Aorta (tissue), 5 donors: ENCODE measurements at regions not wholly inside any gene's neighbourhood (a gene's known extent, or its start where the extent isn't known, plus 50 kb on each side); places are given as distances from the start of the nearest gene placed in this dataset.
A peak's percentile ranks its signal among the peaks of the same experiment; 100 is the strongest.

Source experiments
- ATAC-seq: fragments of 200-7000 bp; cut with Tn5 transposase; one replicate; pipeline ENCODE4 v1.9.1; 2022; ENCODE audit warnings: moderate library complexity; ENCODE audit not compliant: low FRiP score
- DNase-seq, 2 donors: peaks; one replicate each; pipeline ENCODE4 v3.0.0-alpha.2; 2020
- H3K27ac ChIP-seq, 2 donors: one replicate each; pipeline ENCODE4 v1.5.1; 2013; ENCODE audit warnings: low read length in 2 of 2, mild to moderate bottlenecking in 2 of 2, moderate library complexity in 2 of 2, control low read depth in 1 of 2, inconsistent platforms in 1 of 2, low read depth in 1 of 2
- H3K27me3 ChIP-seq, 2 donors: one replicate each; pipeline ENCODE4 v1.6.1; 2013; ENCODE audit warnings: control low read depth in 1 of 2, low read length in 1 of 2, mild to moderate bottlenecking in 1 of 2, moderate library complexity in 1 of 2; ENCODE audit not compliant: insufficient read depth in 2 of 2, control insufficient read depth in 1 of 2
- H3K36me3 ChIP-seq, 2 donors: one replicate each; pipeline ENCODE4 v1.6.1; 2013; ENCODE audit warnings: control low read depth in 1 of 2, low read length in 1 of 2, mild to moderate bottlenecking in 1 of 2; ENCODE audit not compliant: insufficient read depth in 2 of 2, control insufficient read depth in 1 of 2
- H3K4me1 ChIP-seq, 2 donors: one replicate each; pipeline ENCODE4 v1.6.1; 2013; ENCODE audit warnings: low read length in 2 of 2, control low read depth in 1 of 2, mild to moderate bottlenecking in 1 of 2, moderate library complexity in 1 of 2; ENCODE audit not compliant: insufficient read depth in 2 of 2, control insufficient read depth in 1 of 2
- H3K4me3 ChIP-seq, 2 donors: one replicate each; pipeline ENCODE4 v1.5.1; 2013; ENCODE audit warnings: low read length in 2 of 2, control low read depth in 1 of 2, mild to moderate bottlenecking in 1 of 2
- H3K9me3 ChIP-seq: one replicate; pipeline ENCODE4 v1.6.1; 2013; ENCODE audit warnings: mild to moderate bottlenecking, low read length; ENCODE audit not compliant: control insufficient read depth
- WGBS, 2 donors: extraction: QIAGEN DNeasy Blood & Tissue Kit; methylation state at CpG; one replicate each; pipeline ENCODE4 v1.1.7; 2013; 5-methylcytosine and 5-hydroxymethylcytosine counted together
- intact Hi-C, 2 donors: fragments of 100-400 bp; cut with DNase I; formaldehyde crosslinking; loops; one replicate each; pipeline versions ENCODE4 v1.14.2 to v1.15.0; 2022
- donor health status: healthy with polysubstance abuse.
- donor health status: Bipolar disorder and iron deficiency.
- donor health status: DM: no; HTN: no; CAD: no.
- donor health status: DM: no; HTN: no; CAD: no.
- donor health status: DM: yes; HTN: yes; CAD: no.

DNA sequence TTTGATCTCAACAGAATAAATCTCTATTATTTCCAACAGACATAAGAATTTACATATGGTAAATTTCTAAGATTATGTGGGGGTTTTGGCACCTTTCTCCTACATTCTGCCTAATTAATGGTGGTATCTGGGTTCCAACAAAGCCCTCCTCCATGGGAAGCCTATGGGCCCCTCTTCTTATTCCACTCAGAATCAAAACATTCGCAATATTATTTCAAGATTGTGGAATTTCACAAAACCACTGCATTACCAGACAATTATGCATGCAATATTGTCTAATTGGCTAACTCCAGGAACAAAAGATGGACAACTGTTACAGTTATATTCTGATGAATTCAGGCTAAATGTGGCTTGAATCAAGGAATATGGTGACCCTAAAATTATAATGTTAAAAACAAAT is 434.0 kb downstream of the NFIB start:
- no peaks in the 10 kb centered on the region for H3K4me1 ChIP-seq
- H3K9me3 ChIP-seq, result no peaks in the 10 kb centered on the region
- ATAC-seq (no peak), DNase-seq (no peak)
- no peaks in the 10 kb centered on the region for H3K36me3 ChIP-seq
- intact Hi-C loops, result no loop called here
- 81 to 92% methylated on average over 1 of the region's 1 CpG for WGBS, 2 donors
- H3K27ac ChIP-seq, result no peak overlapping the region
- no peak overlapping the region for H3K4me3 ChIP-seq
- H3K27me3 ChIP-seq, result no peaks in the 10 kb centered on the region

DNA sequence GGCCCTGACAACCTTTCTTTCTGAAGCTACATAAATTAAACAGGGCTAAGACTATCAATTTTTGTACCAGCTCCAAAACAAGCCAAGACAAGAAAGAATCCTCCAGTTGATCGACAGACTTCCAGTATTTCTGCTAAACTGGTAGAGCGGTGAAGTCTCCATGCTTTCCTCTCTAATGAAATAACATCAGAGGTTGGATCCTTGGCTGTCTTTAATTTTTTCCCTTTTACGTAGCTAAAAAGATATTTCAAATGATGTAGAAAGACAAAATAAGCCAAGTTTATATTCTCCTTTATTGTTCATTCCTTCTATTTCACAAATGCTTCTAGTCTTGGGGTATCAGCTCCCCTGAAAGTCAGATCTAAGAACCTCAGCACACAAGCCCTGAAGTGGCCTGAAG is 434.9 kb downstream of the NFIB start:
- H3K4me3 ChIP-seq, result no peak overlapping the region
- no peaks in the 10 kb centered on the region for H3K36me3 ChIP-seq
- DNase-seq (no peak), ATAC-seq (no peak)
- no peaks in the 10 kb centered on the region for H3K4me1 ChIP-seq
- H3K27ac ChIP-seq, result no peak overlapping the region
- H3K9me3 ChIP-seq, result no peaks in the 10 kb centered on the region
- 88 to 91% methylated on average over 3 of the region's 3 CpGs for WGBS, 2 donors
- intact Hi-C loops, result no loop called here
- H3K27me3 ChIP-seq, result no peaks in the 10 kb centered on the region

DNA sequence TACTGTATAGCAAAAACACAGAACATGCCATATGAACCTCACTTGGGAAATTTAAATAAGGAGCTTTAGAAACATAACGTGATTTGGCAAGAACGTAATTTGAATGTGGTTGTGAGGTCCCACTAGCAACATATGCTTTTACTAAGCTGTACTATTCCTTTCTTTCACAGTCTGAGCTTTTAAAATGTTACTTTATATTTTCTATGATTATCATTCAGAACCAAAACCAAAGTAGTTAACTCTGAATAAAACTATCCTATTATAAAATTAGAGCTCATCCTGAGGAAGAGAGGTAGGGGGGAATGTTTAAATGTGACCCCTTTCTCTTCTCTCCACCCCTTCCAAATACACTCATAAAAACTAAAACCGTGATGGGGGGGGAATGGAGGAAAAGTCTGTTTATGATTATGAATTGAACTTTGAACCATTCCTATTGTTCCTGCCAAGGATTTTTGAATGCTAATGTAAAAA is 435.7 kb downstream of the NFIB start:
- Histone ChIP-seq H3K4me3 (no peak overlapping the region), H3K36me3 (no peaks in the 10 kb centered on the region), H3K27me3 (no peaks in the 10 kb centered on the region), H3K4me1 (no peaks in the 10 kb centered on the region), H3K27ac (no peak overlapping the region), H3K9me3 (no peaks in the 10 kb centered on the region)
- 79 to 83% methylated on average over 3 of the region's 3 CpGs for WGBS, 2 donors
- intact Hi-C loops, result no loop called here
- ATAC-seq (no peak), DNase-seq (no peak)

DNA sequence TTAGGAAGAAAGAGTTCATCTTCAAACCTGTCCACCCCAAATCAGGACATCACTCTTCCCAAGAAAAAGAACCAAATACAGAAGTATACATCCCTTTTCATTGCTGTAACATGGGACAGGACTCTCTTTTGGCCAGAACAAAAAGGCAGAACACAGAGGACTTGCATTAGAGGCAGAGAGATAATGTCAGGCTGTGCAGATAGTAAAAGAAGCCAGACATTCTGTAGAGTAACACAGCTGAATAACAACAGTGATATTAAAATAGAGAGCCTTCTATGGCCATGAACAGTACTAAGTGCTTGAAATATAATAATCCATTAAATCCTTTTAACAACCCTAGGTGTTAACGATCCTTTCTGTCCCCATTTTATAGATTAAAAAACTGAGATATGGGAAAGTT is 437.2 kb downstream of the NFIB start:
- DNase-seq, result no peak
- Histone ChIP-seq H3K9me3 (no peaks in the 10 kb centered on the region), H3K27ac (no peak overlapping the region), H3K4me1 (no peaks in the 10 kb centered on the region), H3K4me3 (no peak overlapping the region), H3K27me3 (no peaks in the 10 kb centered on the region), H3K36me3 (no peaks in the 10 kb centered on the region)
- intact Hi-C loops, result no loop called here
- ATAC-seq, result no peak
- 90 to 97% methylated on average over 1 of the region's 1 CpG for WGBS, 2 donors

DNA sequence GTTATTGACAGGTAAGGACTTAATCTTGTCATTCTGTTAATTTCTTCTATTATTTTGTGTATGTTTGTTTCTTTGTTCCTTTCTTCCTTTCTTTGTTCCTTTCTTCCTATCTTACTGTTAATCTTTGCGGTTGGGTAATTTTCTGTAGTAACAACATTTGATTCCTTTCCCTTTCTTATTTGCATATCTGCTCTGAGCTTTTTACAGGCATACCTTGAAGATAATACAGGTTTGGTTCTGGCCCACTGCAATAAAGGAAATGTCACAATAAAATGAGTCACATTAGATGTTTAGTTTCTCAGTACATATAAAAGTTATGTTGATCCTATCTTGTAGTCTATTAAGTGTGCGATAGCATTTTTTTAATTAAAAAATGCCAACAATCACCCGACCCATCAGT is 440.7 kb downstream of the NFIB start:
- WGBS, 2 donors, result 97 to 99% methylated on average over 3 of the region's 3 CpGs
- ATAC-seq, result no peak

DNA sequence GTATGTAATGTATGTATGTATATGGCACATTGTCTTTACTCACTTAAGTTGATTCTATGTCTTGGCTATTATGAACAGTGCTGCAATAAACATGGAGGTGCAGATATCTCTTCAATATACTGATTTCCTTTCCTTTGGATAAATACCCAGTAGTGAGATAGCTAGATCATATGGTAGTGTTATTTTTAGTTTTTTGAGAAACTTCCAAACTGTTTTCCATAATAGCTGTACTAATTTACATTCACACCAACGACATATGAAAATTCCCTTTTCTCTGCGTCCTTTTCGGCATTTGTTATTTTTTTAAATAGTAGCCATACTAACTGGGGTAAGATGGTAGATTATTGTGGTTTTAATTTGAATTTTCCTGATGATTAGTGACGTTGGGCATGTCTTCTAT is 445.6 kb downstream of the NFIB start:
- H3K4me3 ChIP-seq, result no peak overlapping the region
- no peak overlapping the region for H3K27ac ChIP-seq
- H3K4me1 ChIP-seq, result no peaks in the 10 kb centered on the region
- no peaks in the 10 kb centered on the region for H3K36me3 ChIP-seq
- no peaks in the 10 kb centered on the region for H3K27me3 ChIP-seq
- H3K9me3 ChIP-seq, result no peaks in the 10 kb centered on the region
- no peak for ATAC-seq
- DNase-seq, result no peak
- intact Hi-C loops, result no loop called here
- WGBS, 2 donors, result 91 to 93% methylated on average over 4 of the region's 4 CpGs

More for the DNA sequence above, 440.7 kb downstream of the NFIB start:
- no peaks in the 10 kb centered on the region for H3K9me3 ChIP-seq
- no peaks in the 10 kb centered on the region for H3K36me3 ChIP-seq
- H3K27me3 ChIP-seq, result no peaks in the 10 kb centered on the region
- no peak overlapping the region for H3K27ac ChIP-seq
- no peak for DNase-seq
- no peaks in the 10 kb centered on the region for H3K4me1 ChIP-seq
- intact Hi-C loops, result no loop called here
- H3K4me3 ChIP-seq, result no peak overlapping the region

DNA sequence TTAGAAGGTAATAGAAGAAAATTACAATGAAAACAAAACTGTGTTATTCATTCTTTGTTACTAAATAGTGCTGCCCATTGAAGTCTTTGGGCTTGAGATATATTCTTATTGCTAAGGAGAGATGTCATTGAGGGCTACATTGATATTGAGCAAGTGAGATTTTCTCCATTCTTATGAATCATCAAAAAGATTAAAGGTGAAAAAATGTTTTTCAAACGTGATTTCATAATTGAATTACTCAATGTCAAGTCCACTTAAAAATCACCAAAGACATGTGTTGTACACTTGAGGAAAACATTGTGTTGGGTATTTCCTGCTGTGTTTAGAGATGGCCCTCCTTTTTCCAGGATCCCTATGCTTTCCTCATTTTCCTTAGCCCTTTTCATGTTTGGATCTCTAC is 448.1 kb downstream of the NFIB start:
- no peaks in the 10 kb centered on the region for H3K36me3 ChIP-seq
- H3K9me3 ChIP-seq, result no peaks in the 10 kb centered on the region
- WGBS, 2 donors, result 70 to 85% methylated on average over 1 of the region's 1 CpG
- H3K27me3 ChIP-seq, result no peaks in the 10 kb centered on the region
- ATAC-seq (no peak), DNase-seq (no peak)
- H3K4me1 ChIP-seq, result peaks cover 4 to 6% of the 10 kb centered on the region in 2 donors
- intact Hi-C loops, result no loop called here
- no peak overlapping the region for H3K27ac ChIP-seq
- no peak overlapping the region for H3K4me3 ChIP-seq

DNA sequence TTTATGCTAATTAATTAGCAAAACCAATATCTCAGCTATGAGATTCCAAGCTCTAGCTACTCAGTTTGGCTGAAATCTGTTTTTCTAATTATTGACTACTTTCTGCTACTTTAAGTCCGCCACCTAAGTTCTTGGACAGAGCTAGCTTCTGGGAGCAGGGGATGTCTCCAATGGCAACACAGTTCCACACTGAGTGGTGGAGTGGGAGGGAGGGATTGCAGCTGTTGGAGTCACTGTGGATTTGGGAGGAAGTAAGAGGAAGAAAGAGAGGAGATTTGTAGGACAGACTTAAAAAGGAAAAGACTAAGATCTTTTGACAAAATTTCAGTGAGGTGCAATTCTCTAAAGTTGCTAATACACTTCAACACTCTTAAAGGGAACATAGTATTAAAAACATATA is 450.8 kb downstream of the NFIB start:
- ATAC-seq, result peak; percentile 89
- Histone ChIP-seq H3K4me1 (peaks cover 4 to 6% of the 10 kb centered on the region in 2 donors), H3K9me3 (no peaks in the 10 kb centered on the region), H3K4me3 (peak overlapping the region in 1 of 2 donors; percentile 3), H3K27ac (no peak overlapping the region), H3K27me3 (no peaks in the 10 kb centered on the region), H3K36me3 (no peaks in the 10 kb centered on the region)
- 3 to 8% methylated on average over 1 of the region's 1 CpG for WGBS, 2 donors
- intact Hi-C loops, result no loop called here
- peak in 1 of 2 donors; percentile 58 for DNase-seq

DNA sequence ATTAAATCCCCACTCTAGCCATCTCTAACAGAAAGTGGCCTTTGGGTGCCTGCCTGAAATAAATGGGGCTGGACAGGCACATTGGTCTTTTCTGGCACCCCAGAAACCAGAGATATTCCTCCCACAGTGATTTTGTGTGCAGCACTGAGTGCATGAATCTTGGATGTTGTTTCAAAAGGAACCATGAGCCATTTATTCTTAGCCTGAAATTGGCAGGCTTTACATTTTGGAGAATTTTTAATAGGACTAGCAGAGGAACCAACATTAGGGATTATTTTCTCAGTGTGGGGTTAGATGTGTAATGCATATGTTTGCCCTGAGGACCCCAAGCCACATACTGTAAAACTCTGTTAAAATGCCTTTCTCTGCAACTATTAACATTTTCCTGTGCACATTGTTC is 451.3 kb downstream of the NFIB start:
- Histone ChIP-seq H3K27me3 (no peaks in the 10 kb centered on the region), H3K4me1 (peaks cover 4 to 6% of the 10 kb centered on the region in 2 donors), H3K36me3 (no peaks in the 10 kb centered on the region), H3K4me3 (peak overlapping the region in 1 of 2 donors; percentile 3), H3K27ac (no peak overlapping the region), H3K9me3 (no peaks in the 10 kb centered on the region)
- ATAC-seq (no peak), DNase-seq (no peak)
- intact Hi-C loops, result no loop called here
